OCI-LY1 (cell line): ENCODE measurements at regions not wholly inside any gene's neighbourhood (a gene's known extent, or its start where the extent isn't known, plus 50 kb on each side); places are given as distances from the start of the nearest gene placed in this dataset.

ENCODE experiments used
- CTCF ChIP-seq: fragments of 200-600 bp; sonication (generic), shearing (Covaris generic); IDR thresholded peaks from 2 replicates; pipeline ENCODE4 v1.5.1; 2017; ENCODE audit warnings: mild to moderate bottlenecking, antibody characterized with exemption, low read length, moderate library complexity, mixed read lengths
- EZH2 ChIP-seq: fragments of 200-600 bp; sonication (generic), shearing (Covaris generic); IDR thresholded peaks from 2 replicates; pipeline ENCODE4 v1.8.0; 2017; ENCODE audit warnings: borderline replicate concordance, mixed run types, mild to moderate bottlenecking, antibody characterized with exemption, low read length, moderate library complexity, mixed read lengths

- no peak for TF ChIP-seq CTCF
- no peak for TF ChIP-seq EZH2
Measured at GRCh38 chr2:19003554-19003953, 354.9 kb downstream of the OSR1 start.
